ENCODE measurements at regions not wholly inside any gene's neighbourhood (a gene's known extent, or its start where the extent isn't known, plus 50 kb on each side); places are given as distances from the start of the nearest gene placed in this dataset.

DNA sequence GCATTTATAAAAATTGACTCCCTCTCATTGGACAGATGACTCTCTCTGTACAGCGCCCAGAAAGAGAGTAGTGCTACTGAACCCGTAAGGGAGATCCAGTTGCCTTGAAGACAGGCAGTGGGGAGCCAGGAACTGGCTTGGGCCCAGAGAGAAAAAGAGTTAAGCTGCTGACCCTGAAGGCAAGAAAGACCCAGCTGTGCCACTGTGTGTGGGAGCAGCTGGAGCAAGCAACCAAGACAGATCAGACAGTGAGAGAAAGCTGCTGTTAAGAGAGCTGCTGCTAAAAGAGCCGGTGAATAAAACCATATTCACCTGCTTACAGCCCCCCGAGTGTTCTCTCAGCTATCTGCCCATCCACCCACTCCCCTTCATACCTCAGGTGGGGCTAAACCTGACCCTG, 149.7 kb upstream of the ADAMTS16 start:
- Histone ChIP-seq H3K9me2 (replicated peaks; ENCODE audit: insufficient read depth, low read length) (no peaks in the 10 kb centered on the region), H2AFZ (ENCODE audit: low read length) (no peak overlapping the region), H3K9ac (ENCODE audit: low read length) (no peak overlapping the region), H3K27me3 (replicated peaks; ENCODE audit: insufficient read depth, low read length) (no peaks in the 10 kb centered on the region), H3K36me3 (replicated peaks; ENCODE audit: insufficient read depth, low read length) (no peaks in the 10 kb centered on the region), H3K79me2 (ENCODE audit: low read length) (no peaks in the 10 kb centered on the region), H3K4me1 (ENCODE audit: low read length) (no peaks in the 10 kb centered on the region), H4K20me1 (ENCODE audit: insufficient read depth, low read length) (no peaks in the 10 kb centered on the region), H3K4me3 (ENCODE audit: low read length) (no peak overlapping the region), H3K9me3 (replicated peaks; ENCODE audit: insufficient read depth, low read length) (no peaks in the 10 kb centered on the region), H3F3A (ENCODE audit: insufficient read depth, low read length) (no peaks in the 10 kb centered on the region), H3K4me2 (ENCODE audit: low read depth, low read length) (no peak overlapping the region), H3K27ac (ENCODE audit: low read length) (no peak overlapping the region)
- DNase-seq = no peak
- no peak for TF ChIP-seq EZH2 (optimal IDR thresholded peaks at IDR 0.05; ENCODE audit: low read depth, low read length)
- no peak for TF ChIP-seq EZH2phosphoT487 (IDR thresholded peaks at IDR 0.05; ENCODE audit: low read length)
- TF ChIP-seq, protein P1, sequence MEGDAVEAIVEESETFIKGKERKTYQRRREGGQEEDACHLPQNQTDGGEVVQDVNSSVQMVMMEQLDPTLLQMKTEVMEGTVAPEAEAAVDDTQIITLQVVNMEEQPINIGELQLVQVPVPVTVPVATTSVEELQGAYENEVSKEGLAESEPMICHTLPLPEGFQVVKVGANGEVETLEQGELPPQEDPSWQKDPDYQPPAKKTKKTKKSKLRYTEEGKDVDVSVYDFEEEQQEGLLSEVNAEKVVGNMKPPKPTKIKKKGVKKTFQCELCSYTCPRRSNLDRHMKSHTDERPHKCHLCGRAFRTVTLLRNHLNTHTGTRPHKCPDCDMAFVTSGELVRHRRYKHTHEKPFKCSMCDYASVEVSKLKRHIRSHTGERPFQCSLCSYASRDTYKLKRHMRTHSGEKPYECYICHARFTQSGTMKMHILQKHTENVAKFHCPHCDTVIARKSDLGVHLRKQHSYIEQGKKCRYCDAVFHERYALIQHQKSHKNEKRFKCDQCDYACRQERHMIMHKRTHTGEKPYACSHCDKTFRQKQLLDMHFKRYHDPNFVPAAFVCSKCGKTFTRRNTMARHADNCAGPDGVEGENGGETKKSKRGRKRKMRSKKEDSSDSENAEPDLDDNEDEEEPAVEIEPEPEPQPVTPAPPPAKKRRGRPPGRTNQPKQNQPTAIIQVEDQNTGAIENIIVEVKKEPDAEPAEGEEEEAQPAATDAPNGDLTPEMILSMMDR (IDR thresholded peaks at IDR 0.05; ENCODE audit: low read length) = no peak

DNA sequence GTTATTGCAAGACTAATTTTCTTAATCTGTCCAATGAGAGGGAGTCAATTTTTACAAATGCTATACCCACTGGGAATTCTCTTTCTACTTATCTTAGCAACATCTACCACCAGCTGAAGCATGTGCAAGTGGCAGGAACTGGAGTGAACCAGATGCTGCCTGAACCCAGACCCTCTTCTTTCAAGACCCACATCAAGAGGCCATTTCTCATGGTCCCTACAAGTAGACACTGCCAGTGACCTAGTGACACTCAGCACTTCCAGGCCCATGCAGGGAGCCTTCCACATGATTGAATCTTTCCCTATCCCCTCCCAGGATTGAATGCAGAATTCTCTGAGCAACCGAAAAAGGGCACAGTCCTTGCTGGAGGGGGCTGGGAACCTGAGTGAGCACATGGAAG, 148.2 kb upstream of the ADAMTS16 start:
- no peak overlapping the region for H3K27ac ChIP-seq (ENCODE audit: low read length)
- no peak overlapping the region for H3K4me3 ChIP-seq (ENCODE audit: low read length)

DNA sequence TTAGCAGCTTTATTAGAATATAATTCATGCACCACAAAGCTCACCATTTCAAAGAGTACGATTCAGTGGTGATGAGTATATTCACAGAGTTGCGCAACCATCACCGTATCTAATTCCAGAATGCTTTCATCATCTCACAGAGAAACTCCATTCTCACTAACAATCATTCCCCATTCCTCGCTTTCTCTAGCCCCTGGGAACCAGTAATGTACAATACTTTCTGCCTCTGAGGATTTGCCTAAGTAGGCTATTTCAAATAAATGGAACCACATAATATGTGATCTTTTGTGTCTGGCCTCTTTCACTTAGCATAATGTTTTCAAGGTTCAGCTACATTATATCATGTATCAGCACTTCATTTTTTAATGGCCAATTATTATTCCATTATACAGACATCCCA, 145.1 kb upstream of the ADAMTS16 start:
- H3K36me3 ChIP-seq (replicated peaks; ENCODE audit: insufficient read depth, low read length) = no peaks in the 10 kb centered on the region
- no peaks in the 10 kb centered on the region for H3F3A ChIP-seq (ENCODE audit: insufficient read depth, low read length)
- DNase-seq = no peak
- H3K9me3 ChIP-seq (replicated peaks; ENCODE audit: insufficient read depth, low read length) = no peaks in the 10 kb centered on the region
- no peaks in the 10 kb centered on the region for H3K4me1 ChIP-seq (ENCODE audit: low read length)
- H3K27ac ChIP-seq (ENCODE audit: low read length) = no peak overlapping the region
- no peaks in the 10 kb centered on the region for H4K20me1 ChIP-seq (ENCODE audit: insufficient read depth, low read length)
- no peak overlapping the region for H2AFZ ChIP-seq (ENCODE audit: low read length)
- H3K4me2 ChIP-seq (ENCODE audit: low read depth, low read length) = no peak overlapping the region
- TF ChIP-seq EZH2 (optimal IDR thresholded peaks at IDR 0.05; ENCODE audit: low read depth, low read length) = no peak
- TF ChIP-seq, protein P1 (IDR thresholded peaks at IDR 0.05; ENCODE audit: low read length) = no peak
- TF ChIP-seq EZH2phosphoT487 (IDR thresholded peaks at IDR 0.05; ENCODE audit: low read length) = no peak
- H3K9me2 ChIP-seq (replicated peaks; ENCODE audit: insufficient read depth, low read length) = no peaks in the 10 kb centered on the region
- H3K4me3 ChIP-seq (ENCODE audit: low read length) = no peak overlapping the region
- no peaks in the 10 kb centered on the region for H3K27me3 ChIP-seq (replicated peaks; ENCODE audit: insufficient read depth, low read length)
- H3K79me2 ChIP-seq (ENCODE audit: low read length) = no peaks in the 10 kb centered on the region
- no peak overlapping the region for H3K9ac ChIP-seq (ENCODE audit: low read length)

More for the DNA sequence above, 148.2 kb upstream of the ADAMTS16 start:
- no peaks in the 10 kb centered on the region for H3K9me3 ChIP-seq (replicated peaks; ENCODE audit: insufficient read depth, low read length)
- no peaks in the 10 kb centered on the region for H3K36me3 ChIP-seq (replicated peaks; ENCODE audit: insufficient read depth, low read length)
- no peaks in the 10 kb centered on the region for H3K27me3 ChIP-seq (replicated peaks; ENCODE audit: insufficient read depth, low read length)
- TF ChIP-seq EZH2phosphoT487 (IDR thresholded peaks at IDR 0.05; ENCODE audit: low read length) (no peak), EZH2 (optimal IDR thresholded peaks at IDR 0.05; ENCODE audit: low read depth, low read length) (no peak)
- TF ChIP-seq, protein P1 (IDR thresholded peaks at IDR 0.05; ENCODE audit: low read length) = no peak
- DNase-seq = no peak
- H4K20me1 ChIP-seq (ENCODE audit: insufficient read depth, low read length) = no peaks in the 10 kb centered on the region
- H3K79me2 ChIP-seq (ENCODE audit: low read length) = no peaks in the 10 kb centered on the region
- H2AFZ ChIP-seq (ENCODE audit: low read length) = no peak overlapping the region
- no peaks in the 10 kb centered on the region for H3K9me2 ChIP-seq (replicated peaks; ENCODE audit: insufficient read depth, low read length)
- H3K4me1 ChIP-seq (ENCODE audit: low read length) = no peaks in the 10 kb centered on the region
- no peak overlapping the region for H3K9ac ChIP-seq (ENCODE audit: low read length)
- H3F3A ChIP-seq (ENCODE audit: insufficient read depth, low read length) = no peaks in the 10 kb centered on the region
- H3K4me2 ChIP-seq (ENCODE audit: low read depth, low read length) = no peak overlapping the region

Measured in MM.1S (cell line).